ENCODE measurements at regions not wholly inside any gene's neighbourhood (a gene's known extent, or its start where the extent isn't known, plus 50 kb on each side); places are given as distances from the start of the nearest gene placed in this dataset.

DNA sequence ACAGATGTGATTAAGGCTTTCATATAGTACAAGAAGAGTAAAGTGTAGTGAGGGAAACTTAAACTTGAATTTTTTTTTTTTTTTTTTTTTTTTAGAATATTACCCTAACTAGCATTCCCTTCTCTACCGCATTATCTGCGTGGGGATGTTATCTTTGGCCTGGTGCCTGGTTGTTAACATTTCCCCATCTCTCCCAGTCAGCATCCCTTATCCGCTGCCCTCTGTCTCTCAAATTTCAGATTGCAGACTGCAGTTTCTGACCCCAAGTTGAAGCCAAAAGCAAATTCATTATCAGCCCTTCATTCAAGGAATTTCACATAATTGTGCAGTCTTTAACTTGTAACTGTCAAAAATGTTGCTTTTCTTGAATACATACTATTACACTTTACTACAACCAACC, 353.0 kb downstream of the PLOD2 start:
- DNase-seq (ENCODE audit: low spot score) = no peak
- intact Hi-C loops (cut with DNase I) = no loop called here

- intact Hi-C loops (cut with DNase I) = no loop called here
- no peak for DNase-seq (ENCODE audit: low spot score)
These were observed 348.6 kb downstream of the PLOD2 start for GRCh38 chr3:145812391-145812790.

DNA sequence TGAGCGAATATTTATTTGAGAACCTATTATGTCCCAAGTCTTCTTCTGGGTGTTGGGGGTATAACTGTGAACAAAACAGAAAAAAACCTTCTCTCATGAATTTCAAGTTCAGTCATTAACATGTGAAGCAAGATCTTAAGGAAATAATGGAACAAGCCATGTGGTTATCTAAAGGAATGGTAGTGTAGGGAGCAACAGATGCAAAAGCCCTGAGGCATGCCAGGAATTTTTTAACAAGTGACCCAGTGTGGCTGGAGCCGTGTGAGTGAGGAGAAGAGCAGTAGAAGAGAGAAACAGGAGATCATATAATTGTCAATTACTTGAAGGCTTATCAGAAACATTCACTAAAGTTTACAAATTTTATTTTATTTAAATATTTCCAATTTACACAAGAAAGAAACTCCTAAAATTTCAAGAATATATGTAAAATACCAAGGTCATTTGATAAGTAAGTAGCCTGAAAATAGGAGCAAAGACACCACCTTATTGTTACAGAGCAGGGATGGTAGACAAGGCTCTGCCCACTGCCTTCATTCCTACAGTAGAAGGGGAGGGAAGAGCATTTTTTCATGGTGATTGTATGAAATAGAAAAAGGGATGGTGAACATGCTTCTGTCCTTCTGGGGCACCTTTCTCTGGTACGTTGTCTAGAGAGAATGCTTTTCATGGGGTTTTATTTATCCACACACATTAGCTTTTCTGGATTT, 345.1 kb downstream of the PLOD2 start:
- DNase-seq (ENCODE audit: low spot score) = no peak
- intact Hi-C loops (cut with DNase I) = no loop called here

GRCh38 chr3:145817870-145818483, 343.0 kb downstream of the PLOD2 start:
- intact Hi-C loops (cut with DNase I) = no loop called here
- no peak for DNase-seq (ENCODE audit: low spot score)

- no peak for DNase-seq (ENCODE audit: low spot score)
- intact Hi-C loops (cut with DNase I) = no loop called here
These were observed 340.8 kb downstream of the PLOD2 start for GRCh38 chr3:145820170-145820569.

GRCh38 chr3:145842294-145842902, 318.6 kb downstream of the PLOD2 start:
- intact Hi-C loops (cut with DNase I) = no loop called here
- no peak for DNase-seq (ENCODE audit: low spot score)

GRCh38 chr3:145843561-145843960, 317.4 kb downstream of the PLOD2 start:
- intact Hi-C loops (cut with DNase I) = no loop called here
- DNase-seq (ENCODE audit: low spot score) = no peak

- intact Hi-C loops (cut with DNase I) = no loop called here
- no peak for DNase-seq (ENCODE audit: low spot score)
These were observed 311.9 kb downstream of the PLOD2 start for GRCh38 chr3:145849115-145849514.

GRCh38 chr3:145854499-145854898, 306.5 kb downstream of the PLOD2 start:
- intact Hi-C loops (cut with DNase I) = no loop called here
- no peak for DNase-seq (ENCODE audit: low spot score)

DNA sequence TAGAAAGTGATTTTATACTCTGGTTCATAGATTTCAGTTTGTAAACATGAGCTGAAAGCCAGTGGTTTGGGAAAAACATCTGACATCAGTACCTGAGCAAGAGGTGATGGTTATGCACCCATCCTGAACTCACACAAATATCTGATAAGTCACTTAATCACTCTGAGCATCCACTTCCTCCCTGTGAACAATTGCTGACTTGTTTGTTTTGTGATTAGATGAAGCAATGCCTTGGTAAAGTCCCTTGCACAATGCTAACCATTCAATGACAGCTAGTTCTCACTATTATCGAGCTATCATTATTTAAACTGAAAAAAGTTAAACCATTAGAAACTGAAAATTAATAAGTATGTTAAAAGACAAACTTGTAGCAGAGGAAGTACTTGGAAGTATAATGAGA, 303.0 kb downstream of the PLOD2 start:
- intact Hi-C loops (cut with DNase I) = no loop called here
- DNase-seq (ENCODE audit: low spot score) = no peak

DNA sequence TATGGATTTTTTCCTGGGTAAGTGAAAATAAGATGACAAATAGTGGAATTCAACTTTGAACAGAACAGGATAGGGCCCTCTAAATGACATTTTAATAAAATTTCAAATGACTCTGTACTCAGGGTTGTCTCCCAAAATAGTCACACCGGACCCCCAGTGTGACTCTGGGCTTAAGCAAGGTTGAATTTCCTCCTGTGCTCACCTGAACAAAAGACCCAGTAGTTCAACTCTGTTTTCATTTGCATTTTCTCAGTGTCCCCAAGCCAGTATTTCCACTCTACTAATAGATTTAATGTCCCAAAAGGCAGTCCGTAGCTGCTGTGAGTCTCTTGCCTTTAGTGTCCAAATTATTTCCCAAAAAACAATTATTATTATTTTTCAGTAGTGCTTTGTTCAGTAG, 296.6 kb downstream of the PLOD2 start:
- intact Hi-C loops (cut with DNase I) = no loop called here

DNA sequence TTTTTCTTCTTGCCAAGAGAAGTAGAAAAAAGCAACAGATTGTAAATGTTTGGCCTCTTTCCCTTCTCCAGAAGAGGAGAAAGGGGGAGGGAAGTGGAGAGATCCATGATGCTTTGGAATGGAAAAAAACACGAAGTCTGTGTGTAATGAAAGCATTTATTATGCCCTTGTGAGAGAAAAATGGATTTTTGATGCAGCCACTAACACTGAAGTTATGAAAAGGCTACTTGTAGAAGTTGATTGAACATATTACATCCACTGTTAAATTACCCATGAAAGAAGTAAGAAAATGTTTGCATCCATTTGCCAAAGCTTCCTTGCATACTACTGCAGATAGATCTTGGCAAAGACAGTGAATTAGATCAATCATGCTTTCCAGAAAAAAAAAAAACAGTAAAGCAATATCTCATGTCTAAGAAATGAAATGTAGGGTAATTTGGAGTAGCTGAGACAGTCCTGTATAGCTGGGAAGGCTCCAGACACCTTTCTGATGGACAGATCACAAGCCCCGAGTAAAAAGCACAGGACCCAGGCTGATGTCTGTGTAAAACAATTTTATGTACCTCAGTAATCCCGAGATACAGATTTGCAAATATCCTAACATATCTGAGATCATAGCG, 295.5 kb downstream of the PLOD2 start:
- intact Hi-C loops (cut with DNase I) = no loop called here
- no peak for DNase-seq (ENCODE audit: low spot score)

More for the DNA sequence above, 296.6 kb downstream of the PLOD2 start:
- DNase-seq (ENCODE audit: low spot score) = no peak

DNA sequence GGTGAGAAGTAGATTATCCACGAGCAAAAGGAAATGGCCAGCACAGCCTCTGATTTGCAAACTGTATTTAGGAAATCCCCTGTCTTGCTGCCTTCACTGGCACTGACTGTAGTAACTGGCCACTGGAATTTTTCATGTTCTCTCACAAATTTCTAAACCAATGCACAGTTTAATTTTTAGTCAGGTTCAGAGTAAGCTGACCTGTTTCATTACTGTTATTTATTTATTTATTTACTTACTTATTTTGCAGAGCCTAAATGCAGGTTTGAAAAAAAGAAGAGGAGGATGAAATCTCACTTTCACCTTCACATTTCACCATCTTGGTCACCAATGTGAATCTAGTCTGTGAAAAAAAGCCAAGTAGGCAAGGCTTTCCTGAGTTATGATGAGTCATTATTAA, 291.0 kb downstream of the PLOD2 start:
- intact Hi-C loops (cut with DNase I) = no loop called here
- DNase-seq (ENCODE audit: low spot score) = no peak

GRCh38 chr3:145882436-145882835, 278.5 kb downstream of the PLOD2 start:
- no peak for DNase-seq (ENCODE audit: low spot score)
- intact Hi-C loops (cut with DNase I) = no loop called here

GRCh38 chr3:145889730-145890129, 271.3 kb downstream of the PLOD2 start:
- intact Hi-C loops (cut with DNase I) = no loop called here
- DNase-seq (ENCODE audit: low spot score) = no peak

GRCh38 chr3:145892869-145893268, 268.1 kb downstream of the PLOD2 start:
- intact Hi-C loops (cut with DNase I) = no loop called here

GRCh38 chr3:145893331-145893730, 267.7 kb downstream of the PLOD2 start:
- no peak for DNase-seq (ENCODE audit: low spot score)
- intact Hi-C loops (cut with DNase I) = no loop called here

More at GRCh38 chr3:145892869-145893268, 268.1 kb downstream of the PLOD2 start:
- DNase-seq (ENCODE audit: low spot score) = no peak

DNA sequence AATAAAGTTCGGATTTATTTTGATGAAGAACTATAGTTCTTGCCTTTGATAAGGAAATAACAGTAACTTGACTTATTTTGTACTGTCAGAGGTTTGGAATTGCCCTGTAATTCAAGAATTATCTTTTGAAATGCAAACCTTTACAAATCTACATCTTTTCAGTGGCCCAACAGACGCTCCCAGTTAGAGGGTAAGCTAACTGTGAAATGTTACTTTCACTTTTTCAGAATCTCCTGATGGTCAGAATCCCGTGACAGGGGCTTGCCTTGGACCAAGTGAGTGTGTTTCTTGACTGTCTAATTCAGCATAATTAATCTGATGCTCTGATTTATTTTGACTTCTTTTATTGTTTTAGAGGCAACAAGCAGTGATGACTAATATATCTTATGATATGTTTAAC, 262.5 kb downstream of the PLOD2 start:
- DNase-seq (ENCODE audit: low spot score) = no peak
- intact Hi-C loops (cut with DNase I) = no loop called here

DNA sequence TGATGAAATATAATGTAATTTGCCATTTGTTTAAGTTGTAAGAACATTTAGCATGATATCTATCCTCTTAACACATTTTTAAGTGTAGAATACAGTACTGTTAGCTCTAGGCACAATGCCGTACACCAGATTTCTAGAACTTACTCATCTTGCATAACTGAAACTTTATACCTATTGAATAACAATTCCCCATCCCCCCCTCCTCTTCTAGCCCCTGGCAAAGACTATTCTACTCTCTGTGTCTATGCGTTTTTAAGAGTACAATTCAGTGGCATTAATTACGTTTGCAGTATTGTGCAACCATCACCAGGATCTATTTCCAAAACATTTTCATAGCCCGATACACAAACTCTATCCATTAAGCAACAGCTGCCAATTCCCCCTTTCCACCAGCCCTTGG, 261.7 kb downstream of the PLOD2 start:
- intact Hi-C loops (cut with DNase I) = no loop called here

DNA sequence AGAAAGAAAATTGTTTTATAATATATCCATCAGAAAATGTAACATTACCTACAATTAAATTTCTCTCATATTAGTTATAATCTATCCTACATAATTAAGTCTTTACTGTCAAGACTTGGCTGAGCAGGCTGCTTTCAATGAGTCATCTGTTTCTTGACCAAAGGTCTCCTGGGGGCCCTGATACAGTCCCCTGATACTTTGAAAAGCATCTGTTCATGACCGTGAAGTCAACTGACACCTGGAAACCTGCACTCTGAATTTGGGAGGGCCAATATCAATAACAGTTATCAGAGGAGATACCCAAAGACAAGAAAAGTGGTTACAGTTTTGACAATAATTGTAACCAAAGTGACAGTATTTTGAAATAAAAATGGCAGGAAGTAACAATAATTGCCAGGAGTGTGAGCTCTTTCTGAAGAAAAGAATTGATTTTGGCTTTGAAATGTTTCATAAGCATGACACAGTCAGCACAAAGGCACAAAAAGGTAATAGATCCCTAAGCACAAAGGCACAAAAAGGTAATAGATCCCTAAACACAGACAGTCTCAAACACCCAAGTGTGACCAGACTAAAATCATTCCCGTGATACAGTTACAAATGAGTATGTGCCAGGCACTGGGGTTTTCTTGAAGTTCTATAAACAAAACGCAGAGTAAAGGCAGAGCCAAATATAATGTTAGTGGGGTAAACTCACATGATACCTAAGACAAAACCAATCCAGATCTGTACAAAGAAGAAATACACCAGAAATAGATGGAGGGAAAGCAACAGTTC, 260.7 kb downstream of the PLOD2 start:
- no peak for DNase-seq (ENCODE audit: low spot score)
- intact Hi-C loops (cut with DNase I) = no loop called here

More for the DNA sequence above, 261.7 kb downstream of the PLOD2 start:
- DNase-seq (ENCODE audit: low spot score) = no peak

Data from cardiac septum (tissue), 1 donor.